Right lobe of liver (tissue), 6 donors: ENCODE measurements at regions not wholly inside any gene's neighbourhood (a gene's known extent, or its start where the extent isn't known, plus 50 kb on each side); places are given as distances from the start of the nearest gene placed in this dataset.

ENCODE experiments used
- ATAC-seq, 4 donors: fragments of 200-7000 bp; cut with Tn5 transposase; one replicate each; pipeline ENCODE4 v1.9.1; 2020; ENCODE audit warnings: mild to moderate bottlenecking in 4 of 4, moderate library complexity in 4 of 4
- DNase-seq, 3 donors: peaks; one replicate each; pipeline ENCODE4 v3.0.0-alpha.2; 2020
- H3K27ac ChIP-seq, 3 donors: fragments of 200-600 bp; one replicate each; pipeline ENCODE4 v1.8.0; 2022
- H3K27me3 ChIP-seq, 2 donors: fragments of 200-600 bp; one replicate each; pipeline ENCODE4 v1.8.0; 2022
- H3K36me3 ChIP-seq, 4 donors: fragments of 200-600 bp; sonication (generic) in 1 of 4; one replicate each; pipeline versions ENCODE4 v1.5.1 to v1.8.0; 2017 to 2022; ENCODE audit warnings: control low read depth in 1 of 4
- H3K4me1 ChIP-seq, 4 donors: fragments of 200-600 bp; sonication (generic) in 1 of 4; one replicate each; pipeline versions ENCODE4 v1.5.1 to v1.8.0; 2017 to 2022; ENCODE audit warnings: control low read depth in 1 of 4
- H3K4me3 ChIP-seq, 3 donors: fragments of 200-600 bp; one replicate each; pipeline ENCODE4 v1.8.0; 2022
- H3K9me3 ChIP-seq, 4 donors: fragments of 200-600 bp; sonication (generic) in 1 of 4; one replicate each; pipeline versions ENCODE4 v1.5.1 to v1.8.0; 2017 to 2022; ENCODE audit warnings: control low read depth in 1 of 4
- POLR2A ChIP-seq: fragments of 450-650 bp; IDR thresholded peaks from one replicate; pipeline ENCODE4 v1.6.1; 2017; ENCODE audit warnings: antibody characterized with exemption, mild to moderate bottlenecking
- WGBS: methylation state at CpG from one replicate; pipeline ENCODE4 v1.1.6; 2018; ENCODE audit warnings: low coverage, low lambda C conversion rate; ENCODE audit not compliant: insufficient coverage; ENCODE audit errors: missing lambda C conversion rate; 5-methylcytosine and 5-hydroxymethylcytosine counted together
- intact Hi-C, 2 donors: fragments of 100-400 bp; cut with DNase I; formaldehyde crosslinking; loops; one replicate each; pipeline versions ENCODE4 v1.11.2 to v1.14.1; 2022
- TF ChIP-seq, protein P1 (sequence below), 4 donors: fragments of 200-600 bp in 3 of 4; fragments of 450-650 bp in 1 of 4; IDR thresholded peaks; one replicate each; pipeline versions ENCODE4 v1.5.1 to v1.8.0; 2016 to 2022; ENCODE audit warnings: antibody characterized with exemption in 4 of 4, mild to moderate bottlenecking in 2 of 4
- donor health status: DM: no; HTN: yes; CAD: no.
- donor health status: DM: no; HTN: no; CAD: no.
- donor health status: DM: no; HTN: no; CAD: no.
- donor health status: DM: no; HTN: yes; CAD: no.
- donor health status: DM: no; HTN: yes; CAD: no.

DNA sequence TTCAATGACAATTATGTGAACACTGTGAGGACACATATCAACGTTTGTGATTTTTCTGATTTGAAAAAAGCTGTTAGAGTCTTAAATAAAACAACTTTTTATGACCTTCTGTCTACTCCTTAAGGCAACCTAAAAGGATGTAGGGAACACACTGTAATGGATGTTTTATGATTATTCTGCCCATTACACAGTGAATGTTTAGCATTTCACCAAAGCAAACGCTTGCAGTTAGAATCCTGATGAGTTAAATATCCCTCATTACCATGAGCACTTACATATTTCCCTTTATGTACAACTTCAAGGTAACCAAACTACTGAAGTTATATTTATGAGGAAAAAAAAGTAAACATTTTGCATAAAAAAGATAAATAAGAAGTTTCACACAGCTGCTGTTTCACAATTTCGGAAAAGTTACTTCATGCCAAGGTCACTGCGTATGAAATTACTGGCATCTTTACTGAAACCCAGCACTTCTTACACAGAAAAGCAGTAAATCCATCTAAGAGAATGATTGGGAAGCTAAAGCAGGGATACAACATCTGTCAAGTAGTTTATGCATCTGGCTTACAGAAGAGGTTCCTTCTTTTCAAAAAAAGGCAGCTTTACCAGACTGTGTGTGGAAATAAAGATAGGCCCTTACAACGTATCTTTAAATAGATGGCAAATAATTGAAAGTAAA, 733.7 kb upstream of the ATXN8OS start:
- no peak for TF ChIP-seq POLR2A
- TF ChIP-seq, protein P1, sequence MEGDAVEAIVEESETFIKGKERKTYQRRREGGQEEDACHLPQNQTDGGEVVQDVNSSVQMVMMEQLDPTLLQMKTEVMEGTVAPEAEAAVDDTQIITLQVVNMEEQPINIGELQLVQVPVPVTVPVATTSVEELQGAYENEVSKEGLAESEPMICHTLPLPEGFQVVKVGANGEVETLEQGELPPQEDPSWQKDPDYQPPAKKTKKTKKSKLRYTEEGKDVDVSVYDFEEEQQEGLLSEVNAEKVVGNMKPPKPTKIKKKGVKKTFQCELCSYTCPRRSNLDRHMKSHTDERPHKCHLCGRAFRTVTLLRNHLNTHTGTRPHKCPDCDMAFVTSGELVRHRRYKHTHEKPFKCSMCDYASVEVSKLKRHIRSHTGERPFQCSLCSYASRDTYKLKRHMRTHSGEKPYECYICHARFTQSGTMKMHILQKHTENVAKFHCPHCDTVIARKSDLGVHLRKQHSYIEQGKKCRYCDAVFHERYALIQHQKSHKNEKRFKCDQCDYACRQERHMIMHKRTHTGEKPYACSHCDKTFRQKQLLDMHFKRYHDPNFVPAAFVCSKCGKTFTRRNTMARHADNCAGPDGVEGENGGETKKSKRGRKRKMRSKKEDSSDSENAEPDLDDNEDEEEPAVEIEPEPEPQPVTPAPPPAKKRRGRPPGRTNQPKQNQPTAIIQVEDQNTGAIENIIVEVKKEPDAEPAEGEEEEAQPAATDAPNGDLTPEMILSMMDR (IDR thresholded peaks at IDR 0.05), result no peak
- intact Hi-C loops, result no loop called here
- no peaks in the 10 kb centered on the region for H3K4me1 ChIP-seq
- H3K27ac ChIP-seq, result no peak overlapping the region
- DNase-seq (no peak), ATAC-seq (no peak)
- 37% methylated on average over 5 of the region's 5 CpGs for WGBS
- H3K36me3 ChIP-seq, result no peaks in the 10 kb centered on the region
- H3K27me3 ChIP-seq, result no peaks in the 10 kb centered on the region
- H3K9me3 ChIP-seq, result no peaks in the 10 kb centered on the region
- H3K4me3 ChIP-seq, result no peak overlapping the region

DNA sequence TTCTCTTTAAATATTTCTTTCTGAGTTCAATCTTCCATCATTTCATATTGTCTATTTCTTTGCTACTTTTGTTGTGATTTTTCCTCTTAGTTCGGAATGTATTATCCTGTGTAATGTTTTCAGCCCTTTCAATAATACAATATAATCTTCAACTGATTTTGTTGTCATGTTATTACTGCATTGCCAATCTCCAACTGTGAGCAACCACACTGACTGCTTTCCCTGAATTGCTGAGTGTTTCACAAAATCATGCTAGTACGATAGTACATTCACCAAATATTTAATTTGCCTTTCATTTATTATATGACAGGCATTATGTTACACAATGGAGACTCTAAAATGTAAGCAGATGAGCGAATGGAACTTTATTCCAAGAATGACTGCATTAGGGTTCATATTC, 744.3 kb upstream of the ATXN8OS start:
- H3K9me3 ChIP-seq, result no peaks in the 10 kb centered on the region
- DNase-seq (no peak), ATAC-seq (no peak)
- no peak overlapping the region for H3K4me3 ChIP-seq
- TF ChIP-seq, protein P1 (IDR thresholded peaks at IDR 0.05), result no peak
- TF ChIP-seq POLR2A, result no peak
- H3K4me1 ChIP-seq, result no peaks in the 10 kb centered on the region
- no peak overlapping the region for H3K27ac ChIP-seq
- H3K36me3 ChIP-seq, result no peaks in the 10 kb centered on the region
- H3K27me3 ChIP-seq, result no peaks in the 10 kb centered on the region
- 30% methylated on average over 3 of the region's 3 CpGs for WGBS
- intact Hi-C loops, result no loop called here

GRCh38 chr13:69331245-69331644, 776.4 kb upstream of the ATXN8OS start:
- intact Hi-C loops, result no loop called here
- ATAC-seq (no peak), DNase-seq (no peak)
- Histone ChIP-seq H3K4me3 (no peak overlapping the region), H3K36me3 (no peaks in the 10 kb centered on the region), H3K27me3 (no peaks in the 10 kb centered on the region), H3K4me1 (no peaks in the 10 kb centered on the region), H3K9me3 (no peaks in the 10 kb centered on the region), H3K27ac (no peak overlapping the region)
- no peak for TF ChIP-seq POLR2A
- TF ChIP-seq, protein P1 (IDR thresholded peaks at IDR 0.05), result no peak
- WGBS, result 59% methylated on average over 3 of the region's 3 CpGs

GRCh38 chr13:69324090-69324886, 783.3 kb upstream of the ATXN8OS start:
- intact Hi-C loops, result no loop called here
- WGBS, result 0% methylated on average over 2 of the region's 2 CpGs
- H3K36me3 ChIP-seq, result no peaks in the 10 kb centered on the region
- no peaks in the 10 kb centered on the region for H3K9me3 ChIP-seq
- H3K27me3 ChIP-seq, result no peaks in the 10 kb centered on the region
- ATAC-seq (peak in 1 of 4 donors; percentile 25), DNase-seq (no peak)
- no peak overlapping the region for H3K4me3 ChIP-seq
- H3K4me1 ChIP-seq, result no peaks in the 10 kb centered on the region
- no peak for TF ChIP-seq POLR2A
- TF ChIP-seq, protein P1 (IDR thresholded peaks at IDR 0.05), result peak in 3 of 4 donors; percentile 18 to 25 (median 25)
- H3K27ac ChIP-seq, result no peak overlapping the region
